ENCODE measurements at regions not wholly inside any gene's neighbourhood (a gene's known extent, or its start where the extent isn't known, plus 50 kb on each side); places are given as distances from the start of the nearest gene placed in this dataset.

DNA sequence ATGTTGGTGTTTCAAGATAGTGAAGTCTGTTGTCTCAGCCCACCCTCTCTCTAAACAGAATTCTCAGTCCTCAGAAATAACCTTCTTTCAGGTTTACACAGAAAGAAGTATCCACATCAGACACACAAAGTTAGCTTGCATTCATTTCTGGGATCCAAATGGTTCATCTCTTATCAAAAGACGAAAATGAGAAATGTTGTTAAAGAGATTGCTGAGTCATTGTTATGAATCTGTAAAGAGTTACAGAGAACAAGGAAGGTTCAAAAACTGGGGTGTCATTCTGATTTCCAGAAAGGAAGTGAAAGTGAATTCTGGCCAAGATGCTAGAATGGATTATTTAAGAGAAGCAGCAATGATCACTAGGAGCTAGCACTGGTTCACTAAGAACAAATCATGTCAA, 90.5 kb upstream of the ATXN1 start:
- no TSS peak for BruUV-seq (replicated peaks)
- peak; percentile 66 for ATAC-seq
- CTCF ChIA-PET = interaction anchor here (1.3 kb wide), 1 partner anchor 88 kb away, joined by 4 read pairs; no protein-coding TSS in a partner anchor
- TF ChIP-seq MEF2B (IDR thresholded peaks at IDR 0.05; ENCODE audit: partially characterized antibody, poor library complexity, severe bottlenecking) (no peak), POLR2AphosphoS5 (IDR thresholded peaks at IDR 0.05; ENCODE audit: low read length) (no peak), EP300 (IDR thresholded peaks at IDR 0.05; ENCODE audit: borderline replicate concordance in 1 of 2, control insufficient read depth in 1 of 2, low read depth in 2 of 2, low read length in 2 of 2) (peak in 1 of 2 experiments; percentile 48; a peak in 1 of 4 replicates), RUNX3 (IDR thresholded peaks at IDR 0.05; ENCODE audit: low read length) (0 out of 2 replicates have a peak, but pooled peaks have one; percentile 26), BCL11A (IDR thresholded peaks at IDR 0.05; ENCODE audit: low read depth, low read length) (no peak), PKNOX1 (IDR thresholded peaks at IDR 0.05) (peak; percentile 60; the same call in 1 of the 2 replicates), ATF7 (IDR thresholded peaks at IDR 0.05; ENCODE audit: low read depth) (0 out of 2 replicates have a peak, but pooled peaks have one; percentile 22), IKZF1 (conservative IDR thresholded peaks at IDR 0.05) (0 out of 2 replicates have a peak, but pooled peaks have one; percentile 51), IRF4 (IDR thresholded peaks at IDR 0.05; ENCODE audit: low read depth, low read length) (peak; percentile 54; the same call in 1 of the 2 replicates), NFIC (IDR thresholded peaks at IDR 0.05; ENCODE audit: low read depth, low read length) (peak; percentile 43; the same call in 1 of the 2 replicates), RAD21 (IDR thresholded peaks at IDR 0.05; ENCODE audit: insufficient read depth, low read depth, low read length) (no peak), MTA2 (IDR thresholded peaks at IDR 0.05; ENCODE audit: low read depth) (peak; percentile 36; the same call in 1 of the 2 replicates), FOXK2 (IDR thresholded peaks at IDR 0.05) (no peak), ZNF24 (IDR thresholded peaks at IDR 0.05) (peak; percentile 65), IKZF2 (IDR thresholded peaks at IDR 0.05) (peak; percentile 47 to 51; a peak in 3 of 4 replicates), DPF2 (IDR thresholded peaks at IDR 0.05) (peak; percentile 59; the same call in 1 of the 2 replicates), JUNB (IDR thresholded peaks at IDR 0.05) (peak; percentile 36; the same call in 1 of the 2 replicates), BACH1 (IDR thresholded peaks at IDR 0.05; ENCODE audit: borderline replicate concordance) (peak; percentile 99)
- TF ChIP-seq, protein P1, sequence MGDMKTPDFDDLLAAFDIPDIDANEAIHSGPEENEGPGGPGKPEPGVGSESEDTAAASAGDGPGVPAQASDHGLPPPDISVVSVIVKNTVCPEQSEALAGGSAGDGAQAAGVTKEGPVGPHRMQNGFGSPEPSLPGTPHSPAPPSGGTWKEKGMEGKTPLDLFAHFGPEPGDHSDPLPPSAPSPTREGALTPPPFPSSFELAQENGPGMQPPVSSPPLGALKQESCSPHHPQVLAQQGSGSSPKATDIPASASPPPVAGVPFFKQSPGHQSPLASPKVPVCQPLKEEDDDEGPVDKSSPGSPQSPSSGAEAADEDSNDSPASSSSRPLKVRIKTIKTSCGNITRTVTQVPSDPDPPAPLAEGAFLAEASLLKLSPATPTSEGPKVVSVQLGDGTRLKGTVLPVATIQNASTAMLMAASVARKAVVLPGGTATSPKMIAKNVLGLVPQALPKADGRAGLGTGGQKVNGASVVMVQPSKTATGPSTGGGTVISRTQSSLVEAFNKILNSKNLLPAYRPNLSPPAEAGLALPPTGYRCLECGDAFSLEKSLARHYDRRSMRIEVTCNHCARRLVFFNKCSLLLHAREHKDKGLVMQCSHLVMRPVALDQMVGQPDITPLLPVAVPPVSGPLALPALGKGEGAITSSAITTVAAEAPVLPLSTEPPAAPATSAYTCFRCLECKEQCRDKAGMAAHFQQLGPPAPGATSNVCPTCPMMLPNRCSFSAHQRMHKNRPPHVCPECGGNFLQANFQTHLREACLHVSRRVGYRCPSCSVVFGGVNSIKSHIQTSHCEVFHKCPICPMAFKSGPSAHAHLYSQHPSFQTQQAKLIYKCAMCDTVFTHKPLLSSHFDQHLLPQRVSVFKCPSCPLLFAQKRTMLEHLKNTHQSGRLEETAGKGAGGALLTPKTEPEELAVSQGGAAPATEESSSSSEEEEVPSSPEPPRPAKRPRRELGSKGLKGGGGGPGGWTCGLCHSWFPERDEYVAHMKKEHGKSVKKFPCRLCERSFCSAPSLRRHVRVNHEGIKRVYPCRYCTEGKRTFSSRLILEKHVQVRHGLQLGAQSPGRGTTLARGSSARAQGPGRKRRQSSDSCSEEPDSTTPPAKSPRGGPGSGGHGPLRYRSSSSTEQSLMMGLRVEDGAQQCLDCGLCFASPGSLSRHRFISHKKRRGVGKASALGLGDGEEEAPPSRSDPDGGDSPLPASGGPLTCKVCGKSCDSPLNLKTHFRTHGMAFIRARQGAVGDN (IDR thresholded peaks at IDR 0.05) = 0 out of 2 replicates have a peak, but pooled peaks have one; percentile 25
- TF ChIP-seq, protein P2, sequence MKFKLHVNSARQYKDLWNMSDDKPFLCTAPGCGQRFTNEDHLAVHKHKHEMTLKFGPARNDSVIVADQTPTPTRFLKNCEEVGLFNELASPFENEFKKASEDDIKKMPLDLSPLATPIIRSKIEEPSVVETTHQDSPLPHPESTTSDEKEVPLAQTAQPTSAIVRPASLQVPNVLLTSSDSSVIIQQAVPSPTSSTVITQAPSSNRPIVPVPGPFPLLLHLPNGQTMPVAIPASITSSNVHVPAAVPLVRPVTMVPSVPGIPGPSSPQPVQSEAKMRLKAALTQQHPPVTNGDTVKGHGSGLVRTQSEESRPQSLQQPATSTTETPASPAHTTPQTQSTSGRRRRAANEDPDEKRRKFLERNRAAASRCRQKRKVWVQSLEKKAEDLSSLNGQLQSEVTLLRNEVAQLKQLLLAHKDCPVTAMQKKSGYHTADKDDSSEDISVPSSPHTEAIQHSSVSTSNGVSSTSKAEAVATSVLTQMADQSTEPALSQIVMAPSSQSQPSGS (IDR thresholded peaks at IDR 0.05; ENCODE audit: low read length) = peak; percentile 42; the same call in 1 of the 2 replicates

More for the DNA sequence above, 90.5 kb upstream of the ATXN1 start:
- Histone ChIP-seq H3K4me2 (ENCODE audit: control insufficient read depth, insufficient read depth) (peak overlapping the region; percentile 69), H3K4me3 (no peak overlapping the region; the same call in 1 of the 2 replicates), H3K27me3 (replicated peaks in 1 of 2; ENCODE audit: control insufficient read depth in 2 of 2, insufficient read depth in 2 of 2, low read length in 1 of 2) (no peaks in the 10 kb centered on the region), H3K4me1 (ENCODE audit: control insufficient read depth, insufficient read depth, low read length) (peaks cover 37% of the 10 kb centered on the region), H3K9ac (ENCODE audit: control insufficient read depth, insufficient read depth, low read length) (no peak overlapping the region), H3K27ac (ENCODE audit: control insufficient read depth, insufficient read depth) (peak overlapping the region; percentile 67), H3K36me3 (ENCODE audit: control insufficient read depth in 2 of 2, insufficient read depth in 2 of 2, low read length in 1 of 2) (no peaks in the 10 kb centered on the region), H3K79me2 (ENCODE audit: control insufficient read depth, insufficient read depth, low read length) (no peaks in the 10 kb centered on the region), H2AFZ (ENCODE audit: control insufficient read depth, low read depth, low read length) (peak overlapping the region; percentile 65), H3K9me3 (replicated peaks; ENCODE audit: control insufficient read depth, insufficient read depth, low read length) (peaks cover 3% of the 10 kb centered on the region; the same call in 2 of the 3 replicates), H4K20me1 (ENCODE audit: control insufficient read depth, insufficient read depth) (no peaks in the 10 kb centered on the region)
- no peak for FAIRE-seq
- in situ Hi-C loops (cut with MboI) = no loop called here
- POLR2A ChIA-PET = interaction anchor here (0.9 to 1.1 kb wide), 3 partner anchors 11 to 476 kb away, joined by 3 to 6 read pairs (median 3); no protein-coding TSS in a partner anchor
- intact Hi-C loops (cut with micrococcal nuclease; ENCODE audit: unreplicated experiment) = no loop called here
- RAD21 ChIA-PET (ENCODE audit: unreplicated experiment) = interaction anchor here (1.1 kb wide), 1 partner anchor 11 kb away, joined by 4 read pairs; no protein-coding TSS in a partner anchor
- SMC1A ChIA-PET (ENCODE audit: uncharacterized antibody, unreplicated experiment) = interaction anchor here (0.5 to 1.6 kb wide), 8 partner anchors 12 to 121 kb away, joined by 3 to 13 read pairs (median 3); no protein-coding TSS in a partner anchor
- WGBS (ENCODE audit: insufficient coverage, insufficient replicate concordance, low lambda C conversion rate, missing lambda C conversion rate) = 5% methylated on average over 1 of the region's 1 CpG
- DNase-seq (ENCODE audit: low read depth, low spot score) = peak; percentile 55
